Stomach (tissue), 4 donors: ENCODE measurements at regions not wholly inside any gene's neighbourhood (a gene's known extent, or its start where the extent isn't known, plus 50 kb on each side); places are given as distances from the start of the nearest gene placed in this dataset.

ENCODE experiments used
- CTCF ChIP-seq, 7 experiments: fragments of 450-650 bp in 4 of 7; fragments of 200-600 bp in 3 of 7; sonication (generic) in 3 of 7; IDR thresholded peaks; one replicate each; pipeline ENCODE4 v1.5.1; 2016 to 2019; ENCODE audit warnings: antibody characterized with exemption in 7 of 7, control low read depth in 2 of 7, mild to moderate bottlenecking in 1 of 7
- EP300 ChIP-seq: sonication (generic); formaldehyde crosslinking; IDR thresholded peaks from one replicate; pipeline ENCODE4 v1.6.1; 2017; ENCODE audit warnings: antibody characterized with exemption
- POLR2A ChIP-seq, 4 donors: fragments of 450-650 bp; IDR thresholded peaks; one replicate each; pipeline ENCODE4 v1.6.1; 2016; ENCODE audit warnings: antibody characterized with exemption in 4 of 4, control low read depth in 2 of 4, mild to moderate bottlenecking in 1 of 4, moderate library complexity in 1 of 4
- POLR2AphosphoS5 ChIP-seq, 3 donors: sonication (generic); formaldehyde crosslinking; IDR thresholded peaks; one replicate each; pipeline ENCODE4 v1.6.1; 2016; ENCODE audit warnings: antibody characterized with exemption in 3 of 3

- no peak for TF ChIP-seq CTCF (IDR thresholded peaks at IDR 0.05)
- TF ChIP-seq POLR2AphosphoS5 (IDR thresholded peaks at IDR 0.05) = no peak
- no peak for TF ChIP-seq POLR2A (IDR thresholded peaks at IDR 0.05)
- TF ChIP-seq EP300 = no peak
Measured at GRCh38 chr1:79355090-79355489, 348.6 kb upstream of the ADGRL4 start.
